Esophagus muscularis mucosa (tissue), 4 donors: ENCODE measurements at regions not wholly inside any gene's neighbourhood (a gene's known extent, or its start where the extent isn't known, plus 50 kb on each side); places are given as distances from the start of the nearest gene placed in this dataset.
A peak's percentile ranks its signal among the peaks of the same experiment; 100 is the strongest.

Source experiments
- DNase-seq: peaks from one replicate; pipeline ENCODE4 v3.0.0-alpha.2; 2017; ENCODE audit errors: extremely low spot score
- H3K27ac ChIP-seq, 4 donors: fragments of 200-600 bp; sonication (generic); replicated peaks in 1 of 4; 1 replicate in 3 of 4; 2 replicates in 1 of 4; pipeline ENCODE4 v1.5.1; 2016 to 2019; ENCODE audit warnings: mild to moderate bottlenecking in 1 of 4
- H3K27me3 ChIP-seq, 4 donors: fragments of 200-600 bp; sonication (generic); one replicate each; pipeline versions ENCODE4 v1.5.1 to v1.6.0; 2016 to 2019
- H3K36me3 ChIP-seq, 4 donors: fragments of 200-600 bp; sonication (generic); one replicate each; pipeline ENCODE4 v1.5.1; 2016 to 2019
- H3K4me1 ChIP-seq, 4 donors: fragments of 200-600 bp; sonication (generic); one replicate each; pipeline ENCODE4 v1.5.1; 2016 to 2019
- H3K4me3 ChIP-seq, 4 donors: fragments of 200-600 bp; sonication (generic); 1 replicate in 2 of 4; 2 replicates in 2 of 4; pipeline ENCODE4 v1.5.1; 2016 to 2019; ENCODE audit warnings: mild to moderate bottlenecking in 4 of 4, moderate library complexity in 1 of 4
- H3K9me3 ChIP-seq, 4 donors: fragments of 200-600 bp; sonication (generic); 1 replicate in 3 of 4; 2 replicates in 1 of 4; pipeline ENCODE4 v1.5.1; 2016 to 2019
- EP300 ChIP-seq: sonication (generic); formaldehyde crosslinking; IDR thresholded peaks from one replicate; pipeline ENCODE4 v1.6.1; 2017; ENCODE audit warnings: antibody characterized with exemption
- POLR2A ChIP-seq: fragments of 450-650 bp; IDR thresholded peaks from one replicate; pipeline ENCODE4 v1.6.1; 2017; ENCODE audit warnings: antibody characterized with exemption, moderate library complexity, mild to moderate bottlenecking, low read depth
- POLR2AphosphoS5 ChIP-seq, 2 donors: sonication (generic); formaldehyde crosslinking; IDR thresholded peaks; one replicate each; pipeline ENCODE4 v1.6.1; 2017; ENCODE audit warnings: antibody characterized with exemption in 2 of 2
- WGBS: methylation state at CpG from one replicate; pipeline ENCODE4 v1.1.5; 2018; 5-methylcytosine and 5-hydroxymethylcytosine counted together
- intact Hi-C: fragments of 100-400 bp; cut with DNase I; formaldehyde crosslinking; loops from one replicate; pipeline ENCODE4 v1.15.1; 2023
- TF ChIP-seq, protein P1 (sequence below), 3 experiments: fragments of 200-600 bp in 2 of 3; fragments of 450-650 bp in 1 of 3; sonication (generic) in 2 of 3; IDR thresholded peaks; one replicate each; pipeline ENCODE4 v1.5.1; 2017 to 2019; ENCODE audit warnings: antibody characterized with exemption in 3 of 3, mild to moderate bottlenecking in 2 of 3, moderate library complexity in 1 of 3

GRCh38 chr4:124945422-124945821 lies 232.9 kb upstream of the ANKRD50 start:
- TF ChIP-seq POLR2AphosphoS5 (IDR thresholded peaks at IDR 0.05) (no peak), POLR2A (no peak)
- H3K27ac ChIP-seq = no peak overlapping the region
- intact Hi-C loops = no loop called here
- 92% methylated on average over 1 of the region's 1 CpG for WGBS
- no peak for DNase-seq
- no peaks in the 10 kb centered on the region for H3K9me3 ChIP-seq
- H3K4me3 ChIP-seq = no peak overlapping the region
- peaks cover 3 to 9% (median 6%) of the 10 kb centered on the region in 4 donors for H3K4me1 ChIP-seq
- H3K27me3 ChIP-seq = no peaks in the 10 kb centered on the region
- no peaks in the 10 kb centered on the region for H3K36me3 ChIP-seq

GRCh38 chr4:124943938-124944337 lies 231.4 kb upstream of the ANKRD50 start:
- no peak overlapping the region for H3K27ac ChIP-seq
- peaks cover 11 to 23% (median 17%) of the 10 kb centered on the region in 4 donors for H3K4me1 ChIP-seq
- DNase-seq = no peak
- 81% methylated on average over 7 of the region's 7 CpGs for WGBS
- TF ChIP-seq POLR2AphosphoS5 (IDR thresholded peaks at IDR 0.05) (no peak), EP300 (no peak)
- intact Hi-C loops = no loop called here
- no peaks in the 10 kb centered on the region for H3K27me3 ChIP-seq
- no peaks in the 10 kb centered on the region for H3K9me3 ChIP-seq
- no peaks in the 10 kb centered on the region for H3K36me3 ChIP-seq
- H3K4me3 ChIP-seq = no peak overlapping the region

DNA sequence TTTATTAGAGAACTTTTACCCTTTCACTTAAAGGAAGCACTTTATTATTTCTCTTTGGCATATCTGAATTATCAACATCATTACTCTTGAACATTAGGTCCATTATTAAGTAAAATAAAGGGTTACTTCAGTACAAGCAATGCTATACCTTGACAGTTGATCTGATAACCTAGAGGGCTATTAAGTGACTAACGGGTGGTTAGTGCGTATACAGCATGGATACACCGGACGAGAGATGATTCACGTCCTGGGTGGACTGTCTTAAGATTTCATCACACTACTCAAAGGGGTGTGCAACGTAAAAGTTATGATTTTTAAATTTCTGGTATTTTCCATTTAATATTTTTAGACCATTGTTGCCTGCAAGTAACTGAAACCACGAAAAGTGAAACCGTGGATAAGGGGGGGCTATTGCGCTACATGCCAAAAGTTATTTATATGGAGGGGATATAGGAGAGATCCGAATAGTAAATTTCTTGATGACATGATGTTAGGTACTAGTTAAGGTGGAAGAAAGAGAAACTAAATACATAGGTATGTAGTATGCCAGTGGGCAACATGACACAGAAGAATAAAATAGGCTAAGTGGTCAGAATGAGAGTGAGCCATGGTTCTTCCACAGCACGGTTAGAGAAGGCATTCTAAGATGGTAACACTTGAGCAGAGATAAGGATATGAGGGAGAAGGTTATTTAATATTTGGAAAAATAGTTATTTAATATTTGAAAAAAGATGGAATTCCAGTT lies 230.8 kb upstream of the ANKRD50 start:
- WGBS = 86% methylated on average over 11 of the region's 11 CpGs
- TF ChIP-seq POLR2AphosphoS5 (IDR thresholded peaks at IDR 0.05) (no peak), EP300 (no peak), POLR2A (no peak)
- TF ChIP-seq, protein P1, sequence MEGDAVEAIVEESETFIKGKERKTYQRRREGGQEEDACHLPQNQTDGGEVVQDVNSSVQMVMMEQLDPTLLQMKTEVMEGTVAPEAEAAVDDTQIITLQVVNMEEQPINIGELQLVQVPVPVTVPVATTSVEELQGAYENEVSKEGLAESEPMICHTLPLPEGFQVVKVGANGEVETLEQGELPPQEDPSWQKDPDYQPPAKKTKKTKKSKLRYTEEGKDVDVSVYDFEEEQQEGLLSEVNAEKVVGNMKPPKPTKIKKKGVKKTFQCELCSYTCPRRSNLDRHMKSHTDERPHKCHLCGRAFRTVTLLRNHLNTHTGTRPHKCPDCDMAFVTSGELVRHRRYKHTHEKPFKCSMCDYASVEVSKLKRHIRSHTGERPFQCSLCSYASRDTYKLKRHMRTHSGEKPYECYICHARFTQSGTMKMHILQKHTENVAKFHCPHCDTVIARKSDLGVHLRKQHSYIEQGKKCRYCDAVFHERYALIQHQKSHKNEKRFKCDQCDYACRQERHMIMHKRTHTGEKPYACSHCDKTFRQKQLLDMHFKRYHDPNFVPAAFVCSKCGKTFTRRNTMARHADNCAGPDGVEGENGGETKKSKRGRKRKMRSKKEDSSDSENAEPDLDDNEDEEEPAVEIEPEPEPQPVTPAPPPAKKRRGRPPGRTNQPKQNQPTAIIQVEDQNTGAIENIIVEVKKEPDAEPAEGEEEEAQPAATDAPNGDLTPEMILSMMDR (IDR thresholded peaks at IDR 0.05) = no peak
- no peak for DNase-seq
- intact Hi-C loops = no loop called here
- Histone ChIP-seq H3K36me3 (no peaks in the 10 kb centered on the region), H3K4me3 (no peak overlapping the region), H3K27me3 (no peaks in the 10 kb centered on the region), H3K27ac (no peak overlapping the region), H3K9me3 (no peaks in the 10 kb centered on the region), H3K4me1 (peaks cover 11 to 23% (median 17%) of the 10 kb centered on the region in 4 donors)

DNA sequence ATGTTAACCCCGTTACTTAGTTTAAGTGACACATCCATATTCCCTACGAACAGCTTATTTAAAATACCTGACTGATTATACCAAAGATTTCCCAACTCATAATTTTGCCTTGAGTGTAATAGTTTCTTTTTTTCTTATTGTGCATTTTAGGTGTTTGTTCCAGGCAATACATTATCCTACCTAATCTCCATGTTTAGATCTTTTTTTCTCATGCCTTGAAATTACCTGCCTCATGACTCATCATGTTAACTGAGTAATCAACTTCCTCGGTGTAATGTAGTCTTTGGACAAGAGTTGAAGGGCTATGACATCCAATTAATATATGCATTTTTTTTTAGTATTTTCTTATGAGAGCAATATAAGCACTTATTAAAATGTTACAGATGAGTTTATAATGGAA lies 228.7 kb upstream of the ANKRD50 start:
- DNase-seq = no peak
- H3K4me1 ChIP-seq = peaks cover 22 to 37% (median 24%) of the 10 kb centered on the region in 4 donors
- H3K36me3 ChIP-seq = no peaks in the 10 kb centered on the region
- no peaks in the 10 kb centered on the region for H3K27me3 ChIP-seq
- no peak for TF ChIP-seq EP300
- TF ChIP-seq POLR2AphosphoS5 (IDR thresholded peaks at IDR 0.05) = no peak
- TF ChIP-seq, protein P1 (IDR thresholded peaks at IDR 0.05) = no peak
- no peak for TF ChIP-seq POLR2A
- H3K27ac ChIP-seq = no peak overlapping the region
- WGBS = 80% methylated on average over 3 of the region's 3 CpGs
- intact Hi-C loops = no loop called here
- H3K4me3 ChIP-seq = no peak overlapping the region
- H3K9me3 ChIP-seq = no peaks in the 10 kb centered on the region

- Histone ChIP-seq H3K27ac (peak overlapping the region in 2 of 4 donors; percentile 38 to 39), H3K9me3 (no peaks in the 10 kb centered on the region), H3K36me3 (no peaks in the 10 kb centered on the region), H3K4me1 (peaks cover 26 to 44% (median 28%) of the 10 kb centered on the region in 4 donors), H3K4me3 (no peak overlapping the region), H3K27me3 (no peaks in the 10 kb centered on the region)
- no peak for DNase-seq
- intact Hi-C loops = no loop called here
- WGBS = 16% methylated on average over 3 of the region's 3 CpGs
- TF ChIP-seq POLR2AphosphoS5 (IDR thresholded peaks at IDR 0.05) = peak in 1 of 2 donors; percentile 55
- TF ChIP-seq, protein P1 (IDR thresholded peaks at IDR 0.05) = no peak
- no peak for TF ChIP-seq EP300
- TF ChIP-seq POLR2A = no peak
These were observed 227.9 kb upstream of the ANKRD50 start for GRCh38 chr4:124940387-124940786.
